ENCODE measurements at regions not wholly inside any gene's neighbourhood (a gene's known extent, or its start where the extent isn't known, plus 50 kb on each side); places are given as distances from the start of the nearest gene placed in this dataset.

DNA sequence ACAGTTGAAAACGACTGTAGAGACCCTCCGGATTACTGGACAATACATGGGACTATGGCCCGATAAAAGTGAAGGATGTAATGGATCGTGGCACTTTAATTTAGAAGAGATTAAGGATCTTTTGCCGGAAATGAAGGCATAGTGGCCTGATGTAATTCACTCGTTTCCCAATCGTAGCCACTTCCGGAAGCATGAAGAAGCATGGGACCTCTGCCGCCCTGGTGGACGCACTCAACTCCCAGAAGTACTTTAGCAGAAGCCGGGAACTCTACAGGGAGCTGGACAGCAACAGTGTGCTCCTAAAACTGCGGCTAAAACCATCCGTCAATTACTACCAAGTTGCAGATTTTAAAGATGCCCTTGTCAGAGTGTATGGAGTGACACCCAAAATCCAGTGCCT, 59.6 kb upstream of the NUPR2 start:
- TF ChIP-seq ZBTB7A (IDR thresholded peaks at IDR 0.05; ENCODE audit: low read depth) (no peak), EP300 (IDR thresholded peaks at IDR 0.05; ENCODE audit: borderline replicate concordance) (no peak), RAD21 (IDR thresholded peaks at IDR 0.05; ENCODE audit: low read depth) (no peak), TAF1 (IDR thresholded peaks at IDR 0.05; ENCODE audit: low read depth) (no peak), EGR1 (IDR thresholded peaks at IDR 0.05) (no peak), NFIC (IDR thresholded peaks at IDR 0.05) (no peak), CEBPB (IDR thresholded peaks at IDR 0.05) (no peak), CREB1 (IDR thresholded peaks at IDR 0.05; ENCODE audit: low read depth) (no peak), TEAD4 (IDR thresholded peaks at IDR 0.05) (no peak), YY1 (IDR thresholded peaks at IDR 0.05; ENCODE audit: low read depth) (no peak)
- TF ChIP-seq, protein P1, sequence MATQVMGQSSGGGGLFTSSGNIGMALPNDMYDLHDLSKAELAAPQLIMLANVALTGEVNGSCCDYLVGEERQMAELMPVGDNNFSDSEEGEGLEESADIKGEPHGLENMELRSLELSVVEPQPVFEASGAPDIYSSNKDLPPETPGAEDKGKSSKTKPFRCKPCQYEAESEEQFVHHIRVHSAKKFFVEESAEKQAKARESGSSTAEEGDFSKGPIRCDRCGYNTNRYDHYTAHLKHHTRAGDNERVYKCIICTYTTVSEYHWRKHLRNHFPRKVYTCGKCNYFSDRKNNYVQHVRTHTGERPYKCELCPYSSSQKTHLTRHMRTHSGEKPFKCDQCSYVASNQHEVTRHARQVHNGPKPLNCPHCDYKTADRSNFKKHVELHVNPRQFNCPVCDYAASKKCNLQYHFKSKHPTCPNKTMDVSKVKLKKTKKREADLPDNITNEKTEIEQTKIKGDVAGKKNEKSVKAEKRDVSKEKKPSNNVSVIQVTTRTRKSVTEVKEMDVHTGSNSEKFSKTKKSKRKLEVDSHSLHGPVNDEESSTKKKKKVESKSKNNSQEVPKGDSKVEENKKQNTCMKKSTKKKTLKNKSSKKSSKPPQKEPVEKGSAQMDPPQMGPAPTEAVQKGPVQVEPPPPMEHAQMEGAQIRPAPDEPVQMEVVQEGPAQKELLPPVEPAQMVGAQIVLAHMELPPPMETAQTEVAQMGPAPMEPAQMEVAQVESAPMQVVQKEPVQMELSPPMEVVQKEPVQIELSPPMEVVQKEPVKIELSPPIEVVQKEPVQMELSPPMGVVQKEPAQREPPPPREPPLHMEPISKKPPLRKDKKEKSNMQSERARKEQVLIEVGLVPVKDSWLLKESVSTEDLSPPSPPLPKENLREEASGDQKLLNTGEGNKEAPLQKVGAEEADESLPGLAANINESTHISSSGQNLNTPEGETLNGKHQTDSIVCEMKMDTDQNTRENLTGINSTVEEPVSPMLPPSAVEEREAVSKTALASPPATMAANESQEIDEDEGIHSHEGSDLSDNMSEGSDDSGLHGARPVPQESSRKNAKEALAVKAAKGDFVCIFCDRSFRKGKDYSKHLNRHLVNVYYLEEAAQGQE (IDR thresholded peaks at IDR 0.05; ENCODE audit: low read depth): no peak
- TF ChIP-seq, protein P2, sequence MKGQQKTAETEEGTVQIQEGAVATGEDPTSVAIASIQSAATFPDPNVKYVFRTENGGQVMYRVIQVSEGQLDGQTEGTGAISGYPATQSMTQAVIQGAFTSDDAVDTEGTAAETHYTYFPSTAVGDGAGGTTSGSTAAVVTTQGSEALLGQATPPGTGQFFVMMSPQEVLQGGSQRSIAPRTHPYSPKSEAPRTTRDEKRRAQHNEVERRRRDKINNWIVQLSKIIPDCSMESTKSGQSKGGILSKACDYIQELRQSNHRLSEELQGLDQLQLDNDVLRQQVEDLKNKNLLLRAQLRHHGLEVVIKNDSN (IDR thresholded peaks at IDR 0.05): no peak
